GM13976 (cell line): ENCODE measurements at regions not wholly inside any gene's neighbourhood (a gene's known extent, or its start where the extent isn't known, plus 50 kb on each side); places are given as distances from the start of the nearest gene placed in this dataset.

Experiments used
- DNase-seq: peaks from one replicate; pipeline ENCODE4 v3.0.0; 2012; ENCODE audit warnings: low spot score
- in situ Hi-C: fragments of 300-500 bp; cut with MboI; formaldehyde crosslinking; loops from one replicate; pipeline ENCODE4 v1.12.0; 2022; ENCODE audit warnings: low sequenced_read_pairs, mixed read lengths, inconsistent platforms; ENCODE audit not compliant: unreplicated experiment
- TF ChIP-seq, protein P1 (sequence below): IDR thresholded peaks from 2 replicates; pipeline ENCODE4 v1.5.1; 2012; ENCODE audit warnings: borderline replicate concordance, mild to moderate bottlenecking; ENCODE audit not compliant: insufficient read depth; ENCODE audit errors: extremely low read depth, missing control alignments, control extremely low read depth

DNA sequence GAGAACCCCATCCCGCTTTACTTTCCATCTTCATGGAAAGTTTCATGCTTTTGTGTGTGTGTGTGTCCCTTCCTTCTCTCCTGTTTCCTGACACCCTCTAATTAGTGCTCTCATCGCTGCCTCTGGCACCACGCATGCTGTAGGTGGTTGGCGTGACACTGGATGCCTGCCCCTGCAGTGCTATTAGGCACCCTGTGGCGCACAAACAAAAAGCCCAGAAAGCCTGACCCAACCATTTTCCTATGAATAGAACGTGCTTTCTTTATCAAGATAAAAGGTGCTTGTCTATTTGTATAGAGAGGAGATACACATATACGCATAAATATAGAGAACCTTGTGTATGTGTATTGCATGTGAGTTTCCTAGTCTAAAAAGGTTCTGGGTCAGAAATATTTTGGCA is 120.8 kb upstream of the CDCA7L start:
- no peak for DNase-seq
- TF ChIP-seq, protein P1, sequence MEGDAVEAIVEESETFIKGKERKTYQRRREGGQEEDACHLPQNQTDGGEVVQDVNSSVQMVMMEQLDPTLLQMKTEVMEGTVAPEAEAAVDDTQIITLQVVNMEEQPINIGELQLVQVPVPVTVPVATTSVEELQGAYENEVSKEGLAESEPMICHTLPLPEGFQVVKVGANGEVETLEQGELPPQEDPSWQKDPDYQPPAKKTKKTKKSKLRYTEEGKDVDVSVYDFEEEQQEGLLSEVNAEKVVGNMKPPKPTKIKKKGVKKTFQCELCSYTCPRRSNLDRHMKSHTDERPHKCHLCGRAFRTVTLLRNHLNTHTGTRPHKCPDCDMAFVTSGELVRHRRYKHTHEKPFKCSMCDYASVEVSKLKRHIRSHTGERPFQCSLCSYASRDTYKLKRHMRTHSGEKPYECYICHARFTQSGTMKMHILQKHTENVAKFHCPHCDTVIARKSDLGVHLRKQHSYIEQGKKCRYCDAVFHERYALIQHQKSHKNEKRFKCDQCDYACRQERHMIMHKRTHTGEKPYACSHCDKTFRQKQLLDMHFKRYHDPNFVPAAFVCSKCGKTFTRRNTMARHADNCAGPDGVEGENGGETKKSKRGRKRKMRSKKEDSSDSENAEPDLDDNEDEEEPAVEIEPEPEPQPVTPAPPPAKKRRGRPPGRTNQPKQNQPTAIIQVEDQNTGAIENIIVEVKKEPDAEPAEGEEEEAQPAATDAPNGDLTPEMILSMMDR = no peak
- in situ Hi-C loops = no loop called here

DNA sequence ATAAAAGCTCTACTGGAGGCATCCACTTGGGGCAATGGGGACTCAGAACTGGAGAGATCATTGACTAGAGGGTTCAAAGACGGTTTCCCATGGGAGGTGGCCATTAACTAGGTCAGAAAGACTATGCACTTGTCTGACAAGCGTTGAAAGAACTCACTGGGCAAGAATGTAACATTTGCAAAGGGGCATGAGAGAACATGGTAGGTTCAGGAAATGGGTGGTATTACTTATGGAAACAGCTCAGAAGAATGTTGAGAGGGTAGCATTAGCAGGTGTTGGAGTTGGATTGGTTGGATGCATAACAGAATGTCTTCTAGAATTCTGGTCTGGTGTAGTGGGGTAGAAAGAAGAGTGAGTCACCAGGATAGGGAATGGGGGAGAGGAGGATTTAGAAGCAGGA is 119.1 kb upstream of the CDCA7L start:
- in situ Hi-C loops = no loop called here
- DNase-seq = no peak
- TF ChIP-seq, protein P1 = no peak

DNA sequence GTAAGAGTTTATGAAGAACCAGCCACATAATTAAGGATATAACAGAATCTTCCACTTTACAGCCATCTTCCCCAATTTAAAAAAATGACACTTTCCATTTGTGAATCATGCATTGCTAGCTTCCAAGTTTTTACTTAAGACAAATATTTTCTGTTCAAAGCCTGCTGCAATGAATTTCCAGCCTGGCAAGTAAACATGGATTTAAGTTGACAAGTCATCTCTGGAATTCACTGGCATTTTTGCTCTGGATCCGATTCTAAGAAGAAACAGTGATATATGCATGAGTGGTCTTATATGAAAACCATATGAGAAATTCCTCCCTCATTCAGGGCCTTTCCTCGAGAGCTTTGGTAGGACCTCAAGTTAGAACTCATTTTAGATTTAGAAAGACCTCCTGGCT is 116.1 kb upstream of the CDCA7L start:
- TF ChIP-seq, protein P1 = no peak
- DNase-seq = no peak
- in situ Hi-C loops = no loop called here

DNA sequence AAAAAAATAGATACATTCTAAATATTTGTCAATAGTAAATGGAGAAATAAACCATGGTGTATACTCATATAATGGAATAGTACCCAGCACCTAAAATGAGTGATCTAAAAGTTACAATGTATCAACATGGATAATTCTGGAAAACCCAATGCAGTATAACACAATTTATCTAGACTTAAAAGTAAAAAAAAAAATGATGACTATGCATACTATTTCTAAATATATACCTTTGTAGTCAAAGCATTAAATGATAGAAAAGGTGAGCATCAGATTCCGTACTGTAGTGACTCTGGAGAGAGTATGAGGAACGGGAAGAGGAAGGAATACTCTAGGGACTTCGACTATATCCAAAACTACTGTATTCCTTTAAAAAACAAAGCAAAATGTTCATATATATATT is 115.2 kb upstream of the CDCA7L start:
- DNase-seq = no peak
- in situ Hi-C loops = no loop called here
- TF ChIP-seq, protein P1 = no peak

DNA sequence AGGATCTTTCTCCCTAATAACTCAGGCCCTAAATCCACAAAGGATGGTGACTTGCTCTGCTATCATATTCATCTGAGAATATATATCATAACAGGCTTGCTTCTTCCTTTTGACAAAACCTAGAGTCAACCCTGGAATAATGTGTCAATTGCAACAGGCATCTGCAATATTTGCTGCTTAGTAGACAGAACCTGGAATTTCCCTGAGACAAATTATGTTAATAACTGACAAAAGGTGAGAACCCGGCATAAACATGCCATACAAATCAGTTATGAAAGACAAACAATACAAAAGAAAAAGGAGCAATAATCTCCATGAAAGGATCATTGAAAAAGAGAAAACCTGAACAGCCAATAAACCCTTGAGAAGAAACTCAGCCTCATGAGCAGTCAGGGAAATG is 114.5 kb upstream of the CDCA7L start:
- TF ChIP-seq, protein P1 = no peak
- no peak for DNase-seq
- in situ Hi-C loops = no loop called here

DNA sequence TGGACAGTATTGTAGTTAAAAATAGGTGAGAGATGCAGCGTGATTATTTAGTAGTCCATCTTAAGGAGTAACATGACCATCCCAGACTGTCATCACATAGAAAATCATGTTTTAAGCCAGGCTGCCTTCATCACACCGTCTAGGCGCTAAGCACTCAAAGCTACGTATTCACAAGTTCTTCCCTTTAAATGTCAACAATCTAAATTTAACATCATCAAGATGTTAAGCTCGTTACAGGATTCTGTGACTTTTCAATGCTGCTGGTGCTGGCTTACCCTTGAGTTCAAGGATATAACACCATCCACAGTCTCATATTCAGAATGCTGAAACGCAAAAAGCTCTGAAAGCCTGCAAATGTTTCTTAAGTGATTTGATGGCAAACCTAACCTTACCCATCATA is 109.5 kb upstream of the CDCA7L start:
- TF ChIP-seq, protein P1 = no peak
- DNase-seq = no peak
- in situ Hi-C loops = no loop called here
